ENCODE measurements at regions not wholly inside any gene's neighbourhood (a gene's known extent, or its start where the extent isn't known, plus 50 kb on each side); places are given as distances from the start of the nearest gene placed in this dataset.

GRCh38 chr3:17799312-17799711, 56.9 kb upstream of the TBC1D5 start:
- no peak for TF ChIP-seq POLR2AphosphoS5 (IDR thresholded peaks at IDR 0.05)
- TF ChIP-seq POLR2A (IDR thresholded peaks at IDR 0.05) = no peak
- no peak for TF ChIP-seq CTCF (IDR thresholded peaks at IDR 0.05)

Measured in stomach (tissue), 4 donors.